GM19328 (cell line): ENCODE measurements at regions not wholly inside any gene's neighbourhood (a gene's known extent, or its start where the extent isn't known, plus 50 kb on each side); places are given as distances from the start of the nearest gene placed in this dataset.

Experiments used
- ATAC-seq: cut with Tn5 transposase; IDR thresholded peaks from one replicate; pipeline ENCODE4 v1.9.1; 2021; ENCODE audit warnings: mild to moderate bottlenecking, moderate library complexity; ENCODE audit not compliant: unreplicated experiment

- ATAC-seq = no peak
These were observed 873.0 kb upstream of the NR2F2 start for GRCh38 chr15:95457520-95457919.

GRCh38 chr15:95458721-95459120, 871.8 kb upstream of the NR2F2 start:
- no peak for ATAC-seq

GRCh38 chr15:95459273-95459672, 871.2 kb upstream of the NR2F2 start:
- ATAC-seq = no peak

- no peak for ATAC-seq
These were observed 866.0 kb upstream of the NR2F2 start for GRCh38 chr15:95464509-95464908.

- ATAC-seq = no peak
These were observed 861.7 kb upstream of the NR2F2 start for GRCh38 chr15:95468820-95469219.

- ATAC-seq = no peak
These were observed 861.0 kb upstream of the NR2F2 start for GRCh38 chr15:95469496-95470000.

GRCh38 chr15:95470529-95470928, 860.0 kb upstream of the NR2F2 start:
- ATAC-seq = no peak

- no peak for ATAC-seq
These were observed 859.4 kb upstream of the NR2F2 start for GRCh38 chr15:95470997-95471689.

GRCh38 chr15:95471690-95472086, 858.8 kb upstream of the NR2F2 start:
- no peak for ATAC-seq

GRCh38 chr15:95475067-95475466, 855.4 kb upstream of the NR2F2 start:
- no peak for ATAC-seq

- ATAC-seq = no peak
These were observed 851.2 kb upstream of the NR2F2 start for GRCh38 chr15:95479308-95479707.

- ATAC-seq = no peak
These were observed 845.1 kb upstream of the NR2F2 start for GRCh38 chr15:95485367-95485766.

GRCh38 chr15:95486224-95486623, 844.3 kb upstream of the NR2F2 start:
- no peak for ATAC-seq

- no peak for ATAC-seq
These were observed 841.4 kb upstream of the NR2F2 start for GRCh38 chr15:95489103-95489502.

GRCh38 chr15:95492388-95493070, 838.0 kb upstream of the NR2F2 start:
- ATAC-seq = no peak

GRCh38 chr15:95494971-95495541, 835.4 kb upstream of the NR2F2 start:
- no peak for ATAC-seq

- ATAC-seq = no peak
These were observed 832.9 kb upstream of the NR2F2 start for GRCh38 chr15:95497634-95498033.

- no peak for ATAC-seq
These were observed 831.5 kb upstream of the NR2F2 start for GRCh38 chr15:95498961-95499360.

GRCh38 chr15:95499397-95499796, 831.1 kb upstream of the NR2F2 start:
- ATAC-seq = no peak

- ATAC-seq = no peak
These were observed 828.6 kb upstream of the NR2F2 start for GRCh38 chr15:95501865-95502264.

GRCh38 chr15:95503107-95503506, 827.4 kb upstream of the NR2F2 start:
- ATAC-seq = no peak

GRCh38 chr15:95503640-95504225, 826.8 kb upstream of the NR2F2 start:
- no peak for ATAC-seq
